ENCODE measurements at regions not wholly inside any gene's neighbourhood (a gene's known extent, or its start where the extent isn't known, plus 50 kb on each side); places are given as distances from the start of the nearest gene placed in this dataset.

- H3K27me3 Mint-ChIP-seq: peaks cover 11% of the 10 kb centered on the region
- H3K27ac Mint-ChIP-seq: no peak overlapping the region
- peaks cover 0 to 3% (median 0%) of the 10 kb centered on the region in 3 donors for H3K9me3 Mint-ChIP-seq
- no peak overlapping the region for H3K4me3 Mint-ChIP-seq
- H3K4me1 Mint-ChIP-seq: no peaks in the 10 kb centered on the region
- H3K36me3 Mint-ChIP-seq: peaks cover 2% of the 10 kb centered on the region
Observed at GRCh38 chr5:66234241-66234640, 90.1 kb downstream of the SREK1 start.

GRCh38 chr5:66238435-66238834, 94.3 kb downstream of the SREK1 start:
- no peak overlapping the region for H3K27ac Mint-ChIP-seq
- H3K4me3 Mint-ChIP-seq: no peak overlapping the region
- H3K27me3 Mint-ChIP-seq: peaks cover 11% of the 10 kb centered on the region
- H3K9me3 Mint-ChIP-seq: no peaks in the 10 kb centered on the region
- peaks cover 2% of the 10 kb centered on the region for H3K36me3 Mint-ChIP-seq
- H3K4me1 Mint-ChIP-seq: peaks cover 0 to 2% (median 0%) of the 10 kb centered on the region in 3 donors

GRCh38 chr5:66239034-66239433, 94.9 kb downstream of the SREK1 start:
- H3K4me3 Mint-ChIP-seq: no peak overlapping the region
- peaks cover 0 to 2% (median 0%) of the 10 kb centered on the region in 3 donors for H3K4me1 Mint-ChIP-seq
- no peaks in the 10 kb centered on the region for H3K9me3 Mint-ChIP-seq
- peaks cover 11% of the 10 kb centered on the region for H3K27me3 Mint-ChIP-seq
- peaks cover 2% of the 10 kb centered on the region for H3K36me3 Mint-ChIP-seq
- H3K27ac Mint-ChIP-seq: no peak overlapping the region

GRCh38 chr5:66241136-66241825, 97.2 kb downstream of the SREK1 start:
- H3K4me3 Mint-ChIP-seq: no peak overlapping the region
- H3K36me3 Mint-ChIP-seq: peaks cover 2% of the 10 kb centered on the region
- H3K27me3 Mint-ChIP-seq: peaks cover 10% of the 10 kb centered on the region
- no peak overlapping the region for H3K27ac Mint-ChIP-seq
- H3K9me3 Mint-ChIP-seq: no peaks in the 10 kb centered on the region
- H3K4me1 Mint-ChIP-seq: peaks cover 0 to 2% (median 0%) of the 10 kb centered on the region in 3 donors

DNA sequence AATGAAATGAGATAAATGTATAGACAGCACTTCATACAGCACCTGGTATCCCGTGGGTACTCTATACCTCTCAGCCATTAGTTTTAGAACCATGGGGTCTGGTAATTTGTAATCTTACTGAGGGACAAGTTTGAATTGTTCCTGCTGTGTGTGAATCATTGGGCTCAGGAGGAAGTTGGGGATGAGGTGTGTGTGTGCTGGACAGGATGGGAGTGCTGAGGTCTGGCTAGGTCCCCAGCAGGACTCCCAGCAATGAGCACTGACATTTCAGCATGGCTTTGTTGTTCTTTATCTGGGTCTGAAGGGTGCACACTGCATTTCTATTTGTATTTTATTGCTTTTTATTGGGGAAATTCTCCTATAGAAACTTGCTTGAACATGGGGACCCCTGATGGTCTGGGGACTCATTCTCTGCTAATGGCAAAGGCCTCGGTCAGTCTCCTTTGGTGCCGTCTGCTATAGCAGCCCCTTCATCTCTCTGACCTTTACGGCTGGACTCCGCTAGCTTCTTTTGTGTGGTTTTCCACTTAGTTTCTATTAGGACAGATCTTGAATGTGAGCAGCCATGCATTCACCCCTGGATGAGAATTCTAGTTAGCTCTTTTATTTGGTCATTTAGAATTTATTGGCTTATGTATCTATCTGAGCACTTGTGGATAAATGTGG, 98.1 kb downstream of the SREK1 start:
- Mint-ChIP-seq H3K27me3 (peaks cover 4% of the 10 kb centered on the region), H3K4me3 (no peak overlapping the region), H3K9me3 (no peaks in the 10 kb centered on the region), H3K36me3 (peaks cover under 1% of the 10 kb centered on the region), H3K4me1 (peaks cover 0 to 2% (median 0%) of the 10 kb centered on the region in 3 donors), H3K27ac (no peak overlapping the region)

- no peak overlapping the region for H3K4me3 Mint-ChIP-seq
- H3K27me3 Mint-ChIP-seq: peaks cover 2% of the 10 kb centered on the region
- H3K9me3 Mint-ChIP-seq: no peaks in the 10 kb centered on the region
- no peak overlapping the region for H3K27ac Mint-ChIP-seq
- no peaks in the 10 kb centered on the region for H3K4me1 Mint-ChIP-seq
- no peaks in the 10 kb centered on the region for H3K36me3 Mint-ChIP-seq
Observed at GRCh38 chr5:66246608-66247007, 102.5 kb downstream of the SREK1 start.

GRCh38 chr5:66247176-66247960, 103.3 kb downstream of the SREK1 start:
- Mint-ChIP-seq H3K27me3 (peaks cover 2% of the 10 kb centered on the region), H3K36me3 (no peaks in the 10 kb centered on the region), H3K9me3 (no peaks in the 10 kb centered on the region), H3K4me3 (no peak overlapping the region), H3K4me1 (no peaks in the 10 kb centered on the region), H3K27ac (no peak overlapping the region)

- Mint-ChIP-seq H3K9me3 (no peaks in the 10 kb centered on the region), H3K36me3 (no peaks in the 10 kb centered on the region), H3K27ac (no peak overlapping the region), H3K27me3 (peaks cover 2% of the 10 kb centered on the region), H3K4me3 (no peak overlapping the region), H3K4me1 (no peaks in the 10 kb centered on the region)
Observed at GRCh38 chr5:66248874-66249273, 104.8 kb downstream of the SREK1 start.

DNA sequence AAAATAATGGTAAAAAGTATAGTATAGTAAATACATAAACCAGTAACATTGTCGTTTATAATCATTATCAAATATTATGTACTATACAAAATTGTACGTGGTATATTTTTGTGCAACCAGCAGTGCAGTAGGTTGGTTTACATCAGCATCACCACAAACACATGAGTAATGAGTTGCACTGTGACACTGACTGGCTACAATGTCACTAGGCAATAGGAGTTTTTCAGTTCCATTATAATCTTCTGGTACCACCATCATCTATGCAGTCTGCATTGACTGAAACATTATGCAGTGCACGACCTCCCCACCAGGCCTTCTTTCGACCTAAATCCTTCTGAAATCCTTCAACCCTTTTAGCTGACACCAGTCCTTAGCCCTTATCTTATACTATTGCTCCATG, 105.8 kb downstream of the SREK1 start:
- Mint-ChIP-seq H3K36me3 (no peaks in the 10 kb centered on the region), H3K9me3 (peaks cover 0 to 2% (median 0%) of the 10 kb centered on the region in 3 donors), H3K4me3 (no peak overlapping the region), H3K4me1 (no peaks in the 10 kb centered on the region), H3K27ac (no peak overlapping the region), H3K27me3 (no peaks in the 10 kb centered on the region)

DNA sequence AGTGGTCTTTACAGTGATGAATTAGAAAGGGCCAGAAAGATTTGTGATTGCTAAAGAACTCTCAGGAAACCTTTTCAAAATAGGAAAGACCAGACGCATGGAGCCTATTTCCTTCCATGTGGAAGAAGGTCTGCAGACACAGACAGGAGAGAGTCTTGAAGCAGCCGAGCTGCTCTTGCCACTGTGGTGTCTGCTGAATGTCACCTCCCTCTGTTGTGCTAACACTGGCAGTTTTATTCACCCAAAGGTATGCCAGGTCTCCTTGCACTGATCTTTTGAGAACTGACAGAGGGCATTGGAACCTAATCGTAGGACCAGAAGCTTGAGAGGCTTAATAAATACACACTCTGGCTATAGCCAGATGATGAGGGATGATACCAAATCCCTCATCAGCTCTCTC, 108.7 kb downstream of the SREK1 start:
- Mint-ChIP-seq H3K27ac (no peak overlapping the region), H3K4me3 (no peak overlapping the region), H3K27me3 (no peaks in the 10 kb centered on the region), H3K4me1 (peaks cover 6 to 9% (median 7%) of the 10 kb centered on the region in 3 donors), H3K36me3 (peaks cover 2% of the 10 kb centered on the region), H3K9me3 (peaks cover 0 to 2% (median 0%) of the 10 kb centered on the region in 3 donors)

DNA sequence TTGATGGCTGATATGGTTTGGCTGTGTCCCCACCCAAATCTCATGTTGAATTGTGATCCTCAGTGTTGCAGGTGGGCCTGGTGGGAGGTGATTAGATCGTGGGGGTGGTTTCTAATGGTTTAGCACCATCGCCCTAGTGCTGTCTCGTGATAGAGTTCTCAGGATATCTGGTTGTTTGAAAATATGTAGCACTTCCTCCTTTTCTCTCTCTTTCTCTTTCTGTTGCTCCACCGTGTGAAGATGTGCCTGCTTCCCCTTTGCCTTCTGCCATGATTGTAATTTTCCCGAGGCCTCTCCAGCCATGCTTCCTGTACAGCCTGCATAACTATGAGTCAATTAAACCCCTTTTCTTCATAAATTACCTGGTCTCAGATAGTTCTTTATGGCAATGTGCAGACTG, 111.6 kb downstream of the SREK1 start:
- Mint-ChIP-seq H3K27ac (no peak overlapping the region), H3K27me3 (no peaks in the 10 kb centered on the region)

DNA sequence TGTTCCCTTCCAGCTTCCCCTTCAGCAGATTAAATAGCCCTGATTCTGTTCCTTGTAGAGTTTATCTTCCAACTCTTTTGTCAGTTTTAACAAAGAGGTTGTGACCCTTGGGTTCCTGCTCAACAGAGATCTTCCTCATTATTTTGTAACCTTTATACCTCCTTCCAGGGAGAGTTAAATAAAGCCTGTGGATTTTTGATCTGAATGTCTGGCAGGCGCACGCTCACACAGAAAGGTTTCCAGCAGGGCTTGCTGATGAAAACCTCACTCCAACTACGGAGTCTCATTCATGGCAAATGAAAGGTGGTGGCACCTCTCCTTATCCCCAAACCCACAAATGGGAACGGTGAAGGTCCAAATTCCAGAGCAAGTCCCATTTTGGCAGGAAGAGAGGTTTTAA, 129.0 kb downstream of the SREK1 start:
- Mint-ChIP-seq H3K27ac (no peak overlapping the region), H3K4me1 (no peaks in the 10 kb centered on the region), H3K27me3 (peaks cover 16% of the 10 kb centered on the region), H3K9me3 (no peaks in the 10 kb centered on the region), H3K36me3 (peaks cover 1% of the 10 kb centered on the region), H3K4me3 (no peak overlapping the region)

More for the DNA sequence above, 111.6 kb downstream of the SREK1 start:
- peaks cover 0 to 6% (median 0%) of the 10 kb centered on the region in 3 donors for H3K9me3 Mint-ChIP-seq
- peaks cover 6 to 9% (median 7%) of the 10 kb centered on the region in 3 donors for H3K4me1 Mint-ChIP-seq
- peak overlapping the region in 1 of 4 donors; percentile 73 for H3K4me3 Mint-ChIP-seq
- H3K36me3 Mint-ChIP-seq: peaks cover 2% of the 10 kb centered on the region

DNA sequence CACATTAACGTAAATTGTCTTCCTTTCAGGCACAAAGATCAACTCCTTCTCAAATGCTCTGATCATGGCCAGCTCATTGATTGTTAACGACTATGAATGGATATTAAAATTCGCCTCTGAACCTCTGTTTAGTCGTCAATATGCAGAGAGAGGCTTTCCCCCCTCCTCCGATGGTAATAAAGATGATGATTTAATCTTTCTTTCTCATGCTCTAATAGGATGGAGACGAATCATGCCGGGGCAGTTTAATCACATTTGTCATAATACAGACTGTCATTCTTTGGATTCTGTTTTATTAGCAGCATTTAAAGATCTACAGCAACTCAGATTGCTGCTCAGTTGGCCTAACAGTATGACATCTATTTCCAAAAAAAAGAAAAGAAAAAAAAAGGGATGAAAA, 132.9 kb downstream of the SREK1 start:
- Mint-ChIP-seq H3K9me3 (no peaks in the 10 kb centered on the region), H3K27me3 (peaks cover 19% of the 10 kb centered on the region), H3K4me3 (no peak overlapping the region), H3K27ac (no peak overlapping the region), H3K4me1 (peaks cover 0 to 2% (median 0%) of the 10 kb centered on the region in 3 donors), H3K36me3 (no peaks in the 10 kb centered on the region)

GRCh38 chr5:66277981-66278380, 133.9 kb downstream of the SREK1 start:
- Mint-ChIP-seq H3K27me3 (peaks cover 12% of the 10 kb centered on the region), H3K4me1 (peaks cover 0 to 2% (median 0%) of the 10 kb centered on the region in 3 donors), H3K9me3 (no peaks in the 10 kb centered on the region), H3K4me3 (no peak overlapping the region), H3K36me3 (no peaks in the 10 kb centered on the region), H3K27ac (no peak overlapping the region)

GRCh38 chr5:66281294-66281693, 137.2 kb downstream of the SREK1 start:
- Mint-ChIP-seq H3K4me1 (peaks cover 0 to 2% (median 0%) of the 10 kb centered on the region in 3 donors), H3K4me3 (no peak overlapping the region), H3K9me3 (no peaks in the 10 kb centered on the region), H3K36me3 (no peaks in the 10 kb centered on the region), H3K27me3 (peaks cover 2% of the 10 kb centered on the region), H3K27ac (no peak overlapping the region)

Measured in IgD-negative memory B cell (primary cell).